HTR-8/SVneo (cell line): ENCODE measurements at regions not wholly inside any gene's neighbourhood (a gene's known extent, or its start where the extent isn't known, plus 50 kb on each side); places are given as distances from the start of the nearest gene placed in this dataset.
"Not testable (repeated sequence)": the region's sequence is repeated elsewhere in the genome, so short reads cannot be mapped to it uniquely, and the experiment has no call there.

ENCODE experiments used
- DNase-seq: peaks from one replicate; pipeline ENCODE4 v3.0.0; 2011; ENCODE audit warnings: low spot score, mixed read lengths; ENCODE audit not compliant: insufficient read length
- FAIRE-seq: peaks from 2 replicates; lab custom pipeline; 2011; peaks lifted over from hg19 to GRCh38; lab: Jason Lieb, UNC

GRCh38 chr6:14567842-14568241 lies 450.3 kb downstream of the CD83 start:
- DNase-seq: no peak
- no peak for FAIRE-seq

GRCh38 chr6:14569394-14569793 lies 451.8 kb downstream of the CD83 start:
- FAIRE-seq (no peak), DNase-seq (no peak)

- not testable (repeated sequence) for DNase-seq
- FAIRE-seq: peak; percentile 38
Observed at GRCh38 chr6:14569874-14570273, 452.3 kb downstream of the CD83 start.

GRCh38 chr6:14571001-14571400 lies 453.4 kb downstream of the CD83 start:
- DNase-seq (no peak), FAIRE-seq (no peak)

- no peak for DNase-seq
- no peak for FAIRE-seq
Observed at GRCh38 chr6:14571746-14572145, 454.2 kb downstream of the CD83 start.

DNA sequence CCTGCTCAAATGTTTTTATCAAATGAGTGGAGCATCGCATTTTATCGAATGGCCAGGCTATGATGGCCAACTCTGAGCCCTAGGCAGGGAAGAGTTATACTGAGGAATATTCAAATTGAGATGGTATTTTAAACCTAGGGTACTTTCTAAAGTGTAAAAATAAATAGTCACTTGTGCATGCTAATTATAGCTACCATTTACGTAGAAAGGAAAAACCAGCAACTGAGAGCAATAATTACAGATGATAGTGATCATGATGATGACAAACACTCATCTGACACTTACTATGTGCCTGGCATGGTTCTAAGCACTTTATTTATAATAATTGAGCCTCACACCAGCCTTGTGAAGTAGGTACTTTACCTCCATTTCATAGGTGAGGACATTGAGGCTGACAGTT lies 455.7 kb downstream of the CD83 start:
- DNase-seq (no peak), FAIRE-seq (no peak)

- FAIRE-seq (no peak), DNase-seq (no peak)
Observed at GRCh38 chr6:14573703-14574290, 456.2 kb downstream of the CD83 start.

- FAIRE-seq (peak; percentile 4), DNase-seq (no peak)
Observed at GRCh38 chr6:14575961-14576360, 458.4 kb downstream of the CD83 start.

- FAIRE-seq: no peak
- no peak for DNase-seq
Observed at GRCh38 chr6:14578994-14579393, 461.4 kb downstream of the CD83 start.

DNA sequence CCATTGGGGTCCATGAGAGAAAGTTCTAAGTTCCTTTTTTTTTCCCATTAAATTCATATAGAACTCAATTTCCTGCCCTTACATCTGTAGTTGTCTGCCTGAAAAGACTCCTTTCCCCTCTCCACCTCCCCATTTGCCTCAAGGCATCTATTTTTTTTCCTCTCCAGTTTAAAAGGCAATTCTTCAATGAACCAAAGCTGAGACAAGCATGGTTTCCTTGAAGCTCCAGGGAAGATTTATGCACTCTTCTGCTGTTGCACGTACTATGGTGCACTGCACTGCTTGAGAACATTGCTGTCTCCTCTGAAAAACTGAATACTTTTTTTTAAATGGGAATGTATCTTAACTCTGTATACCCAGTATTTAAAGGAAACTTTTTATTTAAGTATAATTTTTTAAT lies 465.2 kb downstream of the CD83 start:
- no peak for DNase-seq
- FAIRE-seq: no peak

GRCh38 chr6:14583826-14584225 lies 466.3 kb downstream of the CD83 start:
- no peak for DNase-seq
- FAIRE-seq: peak; percentile 67

- DNase-seq (peak; percentile 6), FAIRE-seq (no peak)
Observed at GRCh38 chr6:14584450-14584849, 466.9 kb downstream of the CD83 start.

DNA sequence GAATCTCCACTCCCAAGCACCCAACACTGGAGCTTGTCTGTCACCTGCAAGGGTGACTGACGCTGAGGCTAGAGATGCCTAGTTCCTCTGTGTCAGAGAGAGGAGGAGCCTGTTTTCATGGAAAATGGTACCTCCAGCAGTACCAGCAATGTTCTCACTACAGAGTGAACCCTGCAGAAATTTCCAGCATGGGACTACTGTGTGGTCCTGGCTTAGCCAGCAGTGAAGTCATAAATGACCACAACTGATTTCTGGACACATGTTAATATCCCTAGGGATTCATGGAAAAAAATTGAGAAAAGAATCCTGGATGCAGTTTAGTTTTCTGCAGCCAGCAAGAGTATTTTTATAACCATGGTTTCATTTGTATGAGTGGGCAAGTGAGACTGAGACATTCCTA lies 468.1 kb downstream of the CD83 start:
- DNase-seq (no peak), FAIRE-seq (no peak)

GRCh38 chr6:14589175-14589574 lies 471.6 kb downstream of the CD83 start:
- no peak for FAIRE-seq
- no peak for DNase-seq

- FAIRE-seq: no peak
- no peak for DNase-seq
Observed at GRCh38 chr6:14590586-14590985, 473.0 kb downstream of the CD83 start.

GRCh38 chr6:14591998-14592397 lies 474.4 kb downstream of the CD83 start:
- DNase-seq: no peak
- FAIRE-seq: no peak

GRCh38 chr6:14593286-14593685 lies 475.7 kb downstream of the CD83 start:
- no peak for FAIRE-seq
- no peak for DNase-seq

- FAIRE-seq: no peak
- no peak for DNase-seq
Observed at GRCh38 chr6:14595751-14596150, 478.2 kb downstream of the CD83 start.

- FAIRE-seq (no peak), DNase-seq (no peak)
Observed at GRCh38 chr6:14596410-14596809, 478.8 kb downstream of the CD83 start.

GRCh38 chr6:14597090-14597489 lies 479.5 kb downstream of the CD83 start:
- FAIRE-seq (no peak), DNase-seq (no peak)

- no peak for FAIRE-seq
Observed at GRCh38 chr6:14598017-14598864, 480.7 kb downstream of the CD83 start.

GRCh38 chr6:14600306-14600705 lies 482.7 kb downstream of the CD83 start:
- not testable (repeated sequence) for DNase-seq, FAIRE-seq

More at GRCh38 chr6:14598017-14598864, 480.7 kb downstream of the CD83 start:
- DNase-seq: no peak
